CD14-positive monocyte (primary cell): ENCODE measurements at regions not wholly inside any gene's neighbourhood (a gene's known extent, or its start where the extent isn't known, plus 50 kb on each side); places are given as distances from the start of the nearest gene placed in this dataset.

Experiments used
- DNase-seq, 3 donors: peaks; one replicate each; pipeline ENCODE4 v3.0.0-alpha.2; 2011 to 2022
- H2AFZ ChIP-seq: 2 replicates; pipeline ENCODE4 v1.6.0; 2012; ENCODE audit warnings: mild to moderate bottlenecking, low read depth, low read length, inconsistent platforms; ENCODE audit not compliant: insufficient read depth, poor library complexity, severe bottlenecking
- H3K27ac ChIP-seq, 2 donors: 1 replicate in 1 of 2; 2 replicates in 1 of 2; pipeline ENCODE4 v1.5.1; 2012 to 2013; ENCODE audit warnings: low read length in 2 of 2, control low read depth in 1 of 2, inconsistent platforms in 1 of 2, low read depth in 1 of 2, mild to moderate bottlenecking in 1 of 2
- H3K27me3 ChIP-seq, 2 donors: one replicate each; pipeline versions ENCODE4 v1.6.0 to v1.6.1; 2011 to 2013; ENCODE audit warnings: low read length in 2 of 2; ENCODE audit not compliant: control insufficient read depth in 2 of 2, insufficient read depth in 2 of 2
- H3K36me3 ChIP-seq, 2 donors: replicated peaks in 1 of 2; 1 replicate in 1 of 2; 2 replicates in 1 of 2; pipeline versions ENCODE4 v1.5.1 to v1.6.1; 2012 to 2013; ENCODE audit warnings: low read length in 2 of 2, control low read depth in 1 of 2, inconsistent platforms in 1 of 2, mild to moderate bottlenecking in 1 of 2; ENCODE audit not compliant: insufficient read depth in 2 of 2, control insufficient read depth in 1 of 2
- H3K4me1 ChIP-seq, 2 donors: 1 replicate in 1 of 2; 2 replicates in 1 of 2; pipeline versions ENCODE4 v1.5.1 to v1.6.1; 2012 to 2013; ENCODE audit warnings: low read length in 2 of 2, control low read depth in 1 of 2, inconsistent platforms in 1 of 2, mild to moderate bottlenecking in 1 of 2, moderate library complexity in 1 of 2; ENCODE audit not compliant: insufficient read depth in 2 of 2, control insufficient read depth in 1 of 2
- H3K4me2 ChIP-seq: replicated peaks from 2 replicates; pipeline ENCODE3; 2012; ENCODE audit warnings: low read length, moderate library complexity, mild to moderate bottlenecking; ENCODE audit not compliant: poor library complexity, severe bottlenecking; ENCODE audit errors: extremely low read depth
- H3K4me3 ChIP-seq, 3 experiments: fragments of 200-600 bp in 1 of 3; sonication (generic) in 1 of 3; replicated peaks in 1 of 3; 1 replicate in 2 of 3; 2 replicates in 1 of 3; pipeline ENCODE4 v1.5.1; 2011 to 2013; ENCODE audit warnings: low read length in 3 of 3, mild to moderate bottlenecking in 3 of 3, control low read depth in 2 of 3, low read depth in 2 of 3, inconsistent platforms in 1 of 3, moderate library complexity in 1 of 3
- H3K79me2 ChIP-seq: 2 replicates; pipeline ENCODE4 v1.6.0; 2012; ENCODE audit warnings: mild to moderate bottlenecking, control low read depth, inconsistent platforms, low read length, moderate library complexity; ENCODE audit not compliant: insufficient read depth
- H3K9ac ChIP-seq: 2 replicates; pipeline ENCODE4 v1.6.0; 2017; ENCODE audit warnings: low read length, mild to moderate bottlenecking; ENCODE audit not compliant: insufficient read depth, poor library complexity, severe bottlenecking
- H3K9me3 ChIP-seq, 2 donors: replicated peaks in 1 of 2; 1 replicate in 1 of 2; 2 replicates in 1 of 2; pipeline versions ENCODE4 v1.5.1 to v1.6.1; 2012 to 2013; ENCODE audit warnings: low read length in 2 of 2, control low read depth in 1 of 2; ENCODE audit not compliant: control insufficient read depth in 1 of 2, insufficient read depth in 1 of 2
- H4K20me1 ChIP-seq: 2 replicates; pipeline ENCODE4 v1.6.0; 2012; ENCODE audit warnings: mild to moderate bottlenecking, low read length, control low read depth, moderate library complexity; ENCODE audit not compliant: insufficient read depth
- H3K27ac Mint-ChIP-seq, 7 donors: one replicate each; pipeline ENCODE4 v1.8.0; 2020; ENCODE audit warnings: mild to moderate bottlenecking in 7 of 7, mixed read lengths in 7 of 7, moderate library complexity in 6 of 7, inconsistent platforms in 2 of 7
- H3K27me3 Mint-ChIP-seq, 3 donors: one replicate each; pipeline ENCODE4 v1.8.0; 2021 to 2022; ENCODE audit warnings: low read depth in 3 of 3, mild to moderate bottlenecking in 3 of 3, mixed read lengths in 3 of 3, moderate library complexity in 3 of 3, inconsistent platforms in 1 of 3
- H3K36me3 Mint-ChIP-seq, 2 donors: one replicate each; pipeline ENCODE4 v1.8.0; 2020; ENCODE audit warnings: mixed read lengths in 2 of 2, inconsistent platforms in 1 of 2, mild to moderate bottlenecking in 1 of 2
- H3K4me1 Mint-ChIP-seq: one replicate; pipeline ENCODE4 v1.8.0; 2020; ENCODE audit warnings: mild to moderate bottlenecking, mixed read lengths
- H3K4me3 Mint-ChIP-seq, 2 donors: one replicate each; pipeline ENCODE4 v1.8.0; 2020; ENCODE audit warnings: mild to moderate bottlenecking in 2 of 2, mixed read lengths in 2 of 2, moderate library complexity in 1 of 2
- H3K9me3 Mint-ChIP-seq, 7 donors: one replicate each; pipeline ENCODE4 v1.8.0; 2020 to 2022; ENCODE audit warnings: mixed read lengths in 7 of 7, mild to moderate bottlenecking in 6 of 7, moderate library complexity in 6 of 7, inconsistent platforms in 2 of 7
- WGBS: methylation state at CpG from one replicate; pipeline ENCODE4 v1.1.5; 2013; ENCODE audit warnings: missing lambda C conversion rate; ENCODE audit not compliant: insufficient coverage; 5-methylcytosine and 5-hydroxymethylcytosine counted together
- intact Hi-C, 2 donors: fragments of 100-400 bp; cut with micrococcal nuclease; formaldehyde crosslinking; loops; one replicate each; pipeline versions ENCODE4 v1.15.0 to v1.15.1; 2023
- TF ChIP-seq, protein P1 (sequence below): fragments of 200-600 bp; IDR thresholded peaks from one replicate; pipeline ENCODE4 v1.8.0; 2022; ENCODE audit warnings: antibody characterized with exemption, mild to moderate bottlenecking

DNA sequence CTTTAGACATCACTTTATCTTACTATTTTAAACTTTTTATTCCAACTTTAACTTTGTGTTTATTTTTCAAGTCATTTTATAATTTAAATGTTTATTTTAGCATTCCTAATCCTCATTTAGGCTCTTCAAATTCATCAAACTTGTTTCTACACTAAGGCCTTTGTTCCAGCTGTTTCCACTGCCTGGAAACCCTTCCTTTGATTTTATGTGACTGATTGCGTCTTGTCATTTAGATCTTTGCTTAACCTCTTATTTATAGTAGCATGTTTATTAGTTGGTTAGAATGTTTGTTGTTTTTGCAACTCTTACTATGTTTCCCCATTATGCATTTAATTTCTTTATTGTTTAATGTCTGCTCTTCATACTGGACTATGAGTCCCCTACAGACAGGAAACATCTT, 132.0 kb downstream of the FAM181B start:
- Mint-ChIP-seq H3K36me3 (no peaks in the 10 kb centered on the region), H3K4me3 (no peak overlapping the region), H3K27me3 (peaks cover 0 to 3% (median 3%) of the 10 kb centered on the region in 3 donors), H3K9me3 (peaks cover 0 to 5% (median 0%) of the 10 kb centered on the region in 7 donors), H3K27ac (no peak overlapping the region), H3K4me1 (no peaks in the 10 kb centered on the region)
- H3K4me3 ChIP-seq, result no peak overlapping the region
- intact Hi-C loops, result no loop called here
- H4K20me1 ChIP-seq, result no peaks in the 10 kb centered on the region
- no peaks in the 10 kb centered on the region for H3K36me3 ChIP-seq
- no peaks in the 10 kb centered on the region for H3K4me1 ChIP-seq
- no peak overlapping the region for H3K4me2 ChIP-seq
- H3K79me2 ChIP-seq, result no peaks in the 10 kb centered on the region
- H2AFZ ChIP-seq, result no peak overlapping the region
- WGBS, result no CpG with 5 or more reads among the region's 1 CpG
- no peaks in the 10 kb centered on the region for H3K27me3 ChIP-seq
- H3K9ac ChIP-seq, result no peak overlapping the region
- no peak for DNase-seq
- no peak overlapping the region for H3K27ac ChIP-seq
- no peaks in the 10 kb centered on the region for H3K9me3 ChIP-seq
- TF ChIP-seq, protein P1, sequence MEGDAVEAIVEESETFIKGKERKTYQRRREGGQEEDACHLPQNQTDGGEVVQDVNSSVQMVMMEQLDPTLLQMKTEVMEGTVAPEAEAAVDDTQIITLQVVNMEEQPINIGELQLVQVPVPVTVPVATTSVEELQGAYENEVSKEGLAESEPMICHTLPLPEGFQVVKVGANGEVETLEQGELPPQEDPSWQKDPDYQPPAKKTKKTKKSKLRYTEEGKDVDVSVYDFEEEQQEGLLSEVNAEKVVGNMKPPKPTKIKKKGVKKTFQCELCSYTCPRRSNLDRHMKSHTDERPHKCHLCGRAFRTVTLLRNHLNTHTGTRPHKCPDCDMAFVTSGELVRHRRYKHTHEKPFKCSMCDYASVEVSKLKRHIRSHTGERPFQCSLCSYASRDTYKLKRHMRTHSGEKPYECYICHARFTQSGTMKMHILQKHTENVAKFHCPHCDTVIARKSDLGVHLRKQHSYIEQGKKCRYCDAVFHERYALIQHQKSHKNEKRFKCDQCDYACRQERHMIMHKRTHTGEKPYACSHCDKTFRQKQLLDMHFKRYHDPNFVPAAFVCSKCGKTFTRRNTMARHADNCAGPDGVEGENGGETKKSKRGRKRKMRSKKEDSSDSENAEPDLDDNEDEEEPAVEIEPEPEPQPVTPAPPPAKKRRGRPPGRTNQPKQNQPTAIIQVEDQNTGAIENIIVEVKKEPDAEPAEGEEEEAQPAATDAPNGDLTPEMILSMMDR, result no peak

DNA sequence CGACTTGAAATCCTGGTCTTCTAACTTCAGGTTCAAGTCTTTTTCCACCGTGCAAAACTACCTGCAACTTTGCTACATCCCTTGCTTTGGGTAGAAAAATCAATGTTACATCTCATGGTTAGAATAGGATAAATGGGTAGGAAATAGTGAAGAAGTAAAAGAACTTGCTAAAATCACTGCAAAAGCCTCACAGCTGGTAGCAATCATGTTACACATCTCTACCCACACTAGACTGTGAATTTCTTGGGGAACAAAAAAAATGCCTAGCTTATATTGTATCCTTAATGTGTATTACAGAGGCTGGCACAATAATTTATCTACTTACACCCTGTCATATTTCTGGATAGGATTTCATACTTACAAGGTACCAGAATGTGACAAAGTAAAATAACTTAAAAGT, 133.8 kb downstream of the FAM181B start:
- Mint-ChIP-seq H3K9me3 (peaks cover 0 to 5% (median 0%) of the 10 kb centered on the region in 7 donors), H3K4me1 (no peaks in the 10 kb centered on the region), H3K4me3 (no peak overlapping the region), H3K27me3 (peaks cover 0 to 3% (median 3%) of the 10 kb centered on the region in 3 donors), H3K36me3 (no peaks in the 10 kb centered on the region), H3K27ac (no peak overlapping the region)
- no peaks in the 10 kb centered on the region for H3K36me3 ChIP-seq
- no peak overlapping the region for H3K27ac ChIP-seq
- no peak overlapping the region for H3K4me3 ChIP-seq
- intact Hi-C loops, result no loop called here
- H3K9me3 ChIP-seq, result no peaks in the 10 kb centered on the region
- H3K4me2 ChIP-seq, result no peak overlapping the region
- H3K27me3 ChIP-seq, result no peaks in the 10 kb centered on the region
- DNase-seq, result no peak
- H4K20me1 ChIP-seq, result no peaks in the 10 kb centered on the region
- no peaks in the 10 kb centered on the region for H3K79me2 ChIP-seq
- no peak overlapping the region for H2AFZ ChIP-seq
- TF ChIP-seq, protein P1, result no peak
- H3K4me1 ChIP-seq, result no peaks in the 10 kb centered on the region
- H3K9ac ChIP-seq, result no peak overlapping the region
- no CpG with 5 or more reads among the region's 2 CpGs for WGBS
